Right kidney (tissue), 1 donor: ENCODE measurements at regions not wholly inside any gene's neighbourhood (a gene's known extent, or its start where the extent isn't known, plus 50 kb on each side); places are given as distances from the start of the nearest gene placed in this dataset.

Experiments
- DNase-seq: peaks from one replicate; pipeline ENCODE4 v3.0.0-alpha.2; 2016

DNA sequence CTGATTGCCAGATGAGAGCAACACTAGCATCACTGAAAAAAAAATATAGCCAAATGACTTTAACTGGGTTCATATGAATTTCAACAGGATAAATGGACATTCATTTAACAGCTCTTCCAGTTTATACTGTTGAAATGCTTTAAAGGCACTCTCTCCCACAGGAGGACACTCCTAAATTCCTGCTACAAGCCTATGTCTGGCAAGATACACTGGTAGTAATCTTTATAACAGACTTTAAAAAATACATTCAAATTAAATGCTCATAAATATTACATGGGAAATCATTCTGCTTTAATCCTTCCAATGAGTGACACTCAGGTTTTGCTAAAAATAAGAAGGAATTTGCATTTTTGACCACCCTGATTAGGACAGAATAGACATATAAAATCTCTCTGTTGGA lies 526.7 kb upstream of the ADAMTS5 start:
- DNase-seq: no peak

DNA sequence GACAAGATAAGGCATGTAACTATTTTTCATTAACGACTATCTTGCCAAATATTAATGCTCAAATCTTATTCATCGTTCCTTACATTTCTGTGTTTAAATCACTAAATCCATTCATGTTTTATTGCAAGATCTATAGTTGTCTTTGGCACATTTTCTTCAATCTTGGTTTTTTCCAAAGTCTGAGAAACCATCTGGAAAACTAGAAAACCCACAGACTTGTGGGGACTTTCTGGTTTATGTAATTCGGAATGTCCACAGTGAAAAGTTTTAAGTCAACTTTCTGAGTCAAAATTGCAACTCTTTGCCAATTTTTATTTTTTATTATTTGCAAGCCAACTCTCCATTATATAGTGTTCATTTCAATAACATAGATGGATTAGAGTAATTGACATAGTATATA lies 520.8 kb upstream of the ADAMTS5 start:
- DNase-seq: no peak

DNA sequence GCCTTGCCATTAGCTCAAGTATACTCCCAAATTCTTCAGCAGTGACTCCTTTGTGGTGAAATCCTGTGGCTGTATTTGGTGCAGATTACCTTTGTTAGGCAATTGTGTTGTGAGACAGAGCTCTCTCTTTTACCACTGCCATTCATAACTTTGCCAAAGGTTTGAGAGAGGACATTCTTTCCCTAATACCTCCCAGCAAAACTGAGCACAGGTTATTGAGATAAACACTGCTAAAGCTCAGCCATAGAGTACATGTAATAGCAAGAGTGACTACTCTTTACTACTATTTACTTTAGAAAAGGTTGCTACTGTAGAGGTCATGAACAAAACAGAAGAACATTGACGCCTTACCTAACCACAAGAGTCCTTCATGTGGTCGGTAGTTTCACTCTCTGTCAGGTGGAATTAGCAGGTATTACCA lies 514.0 kb upstream of the ADAMTS5 start:
- no peak for DNase-seq

DNA sequence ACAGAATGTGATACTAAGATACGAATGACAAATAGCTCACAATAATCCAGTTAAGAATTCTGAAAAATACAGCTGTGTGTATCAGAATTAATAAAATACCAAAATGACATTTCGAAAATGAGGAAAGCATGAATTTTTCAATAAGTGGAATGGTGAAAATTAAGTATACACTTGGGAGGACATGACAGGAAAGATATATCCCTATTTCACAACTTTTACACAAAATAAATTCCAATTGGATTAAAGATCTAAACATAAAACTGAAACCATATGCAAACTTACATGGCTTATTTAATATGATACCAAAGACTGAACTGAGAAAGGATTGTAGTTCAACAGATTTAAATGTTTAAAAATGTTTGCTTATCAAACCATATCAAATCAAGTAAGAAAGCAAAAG lies 510.4 kb upstream of the ADAMTS5 start:
- DNase-seq: no peak

DNA sequence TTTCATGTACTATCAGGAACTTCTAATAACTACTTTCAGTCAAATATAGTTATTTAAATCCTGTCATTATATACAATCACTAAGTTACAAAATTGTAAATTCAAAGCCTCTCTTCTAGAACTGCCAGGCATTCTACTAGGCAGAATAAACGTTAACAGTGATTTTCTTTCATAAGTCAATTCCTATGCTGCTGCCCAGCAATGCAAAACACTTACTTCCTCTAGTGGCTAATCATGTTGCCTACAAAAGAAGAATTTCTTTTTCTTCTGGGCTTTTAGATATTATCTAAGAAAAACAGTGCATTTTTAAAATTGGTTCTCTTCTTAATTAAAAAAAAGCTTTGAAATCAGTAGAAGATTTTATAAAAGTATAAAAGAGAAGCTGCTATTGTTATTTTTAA lies 509.8 kb upstream of the ADAMTS5 start:
- no peak for DNase-seq

DNA sequence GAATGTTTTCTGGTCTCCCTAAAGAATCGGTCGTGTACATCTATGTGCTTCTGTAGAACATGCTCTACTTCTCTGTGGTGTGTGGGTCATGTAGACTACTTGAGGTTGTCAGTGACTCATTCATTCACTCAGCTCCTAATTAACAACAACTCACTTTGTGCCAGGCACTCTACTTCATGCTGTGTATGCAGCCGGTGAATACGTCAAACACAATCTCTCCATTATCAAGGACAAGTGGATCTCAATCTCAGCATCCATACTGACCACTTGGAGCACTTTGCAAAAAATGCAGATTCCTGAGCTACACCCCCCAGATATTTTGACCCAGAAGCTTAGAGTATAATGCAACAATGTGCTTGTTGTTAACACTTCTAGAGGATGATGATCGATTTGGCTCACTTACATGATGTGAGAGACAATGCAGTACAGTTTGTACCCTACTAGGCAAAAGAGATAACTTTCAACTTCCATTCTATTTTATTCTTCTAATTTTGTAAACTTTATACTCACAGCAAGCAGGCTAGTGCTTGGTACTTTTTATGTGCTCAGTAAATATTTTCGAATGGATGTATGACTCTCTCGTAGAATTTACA lies 508.6 kb upstream of the ADAMTS5 start:
- no peak for DNase-seq

DNA sequence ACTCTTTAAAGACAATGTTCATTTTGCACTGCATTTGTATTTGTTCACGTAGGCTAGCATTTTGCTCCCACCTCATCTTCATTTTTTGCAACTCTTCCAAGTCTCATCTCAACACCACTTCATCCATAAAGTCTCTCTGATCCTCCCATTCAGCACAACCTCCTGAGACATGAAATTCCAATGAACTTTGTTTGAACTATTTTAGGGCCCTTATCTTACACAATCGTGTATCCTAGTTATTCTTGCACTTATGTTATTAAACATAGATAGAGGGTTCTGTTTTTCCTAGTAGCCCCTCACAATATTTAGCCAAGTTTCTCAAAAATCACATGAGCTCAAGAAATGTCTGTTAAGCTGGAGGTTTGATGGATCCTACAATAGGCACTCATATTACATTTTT lies 500.5 kb upstream of the ADAMTS5 start:
- no peak for DNase-seq

DNA sequence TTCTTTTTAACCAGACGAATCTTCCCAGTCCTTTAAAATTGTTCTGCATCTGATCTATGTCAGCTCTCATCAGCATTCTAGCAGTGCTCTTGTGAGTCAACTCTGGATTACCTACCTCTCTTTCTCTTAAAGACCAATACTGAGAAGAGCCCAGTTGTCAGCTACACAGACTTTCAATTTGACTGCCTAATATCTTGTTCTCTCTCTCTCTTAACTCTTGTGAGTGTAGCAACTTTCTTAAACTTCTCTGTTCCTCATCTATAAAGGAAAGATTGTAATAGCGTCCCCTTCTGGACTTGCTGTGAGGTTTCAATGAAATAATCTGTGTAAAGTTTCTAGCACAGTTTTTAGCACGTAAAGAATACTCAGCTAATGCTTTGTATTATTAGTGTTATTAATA lies 499.3 kb upstream of the ADAMTS5 start:
- DNase-seq: no peak

DNA sequence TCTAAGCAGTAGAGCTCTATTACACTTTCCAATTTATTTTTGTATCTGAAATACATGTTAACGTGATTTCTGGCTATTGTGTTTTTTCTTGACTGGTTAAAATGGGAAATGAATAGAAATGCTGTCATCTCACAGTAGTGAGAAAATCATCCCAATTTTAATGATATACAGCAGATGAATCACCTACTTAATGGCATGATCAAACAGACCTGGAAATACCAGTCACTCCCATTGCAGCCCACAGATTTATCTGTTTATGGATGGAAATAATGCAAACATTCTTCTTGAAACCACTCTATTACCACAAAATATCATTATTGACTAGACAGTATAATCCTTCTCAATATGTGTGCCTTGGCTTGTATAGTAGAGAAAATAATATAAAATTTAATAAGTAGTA lies 497.8 kb upstream of the ADAMTS5 start:
- DNase-seq: no peak

DNA sequence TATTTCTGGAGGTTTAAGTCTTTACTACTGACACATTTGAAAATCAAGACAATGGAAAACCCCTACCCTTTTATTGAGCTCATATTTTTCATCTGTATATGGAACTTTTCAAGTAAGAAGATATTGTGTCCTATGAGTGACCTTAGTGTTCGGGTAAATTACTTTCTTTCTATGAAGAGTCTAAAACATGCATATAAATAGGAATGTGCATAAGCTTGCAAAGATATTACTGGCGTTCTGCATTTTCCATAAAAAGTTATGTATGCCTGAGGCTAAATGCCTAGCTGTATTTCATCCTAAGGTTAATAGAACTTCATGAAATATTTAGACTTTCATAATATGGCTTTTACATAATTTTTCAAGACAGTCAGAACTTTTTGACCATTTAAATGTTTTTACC lies 495.8 kb upstream of the ADAMTS5 start:
- DNase-seq: no peak

DNA sequence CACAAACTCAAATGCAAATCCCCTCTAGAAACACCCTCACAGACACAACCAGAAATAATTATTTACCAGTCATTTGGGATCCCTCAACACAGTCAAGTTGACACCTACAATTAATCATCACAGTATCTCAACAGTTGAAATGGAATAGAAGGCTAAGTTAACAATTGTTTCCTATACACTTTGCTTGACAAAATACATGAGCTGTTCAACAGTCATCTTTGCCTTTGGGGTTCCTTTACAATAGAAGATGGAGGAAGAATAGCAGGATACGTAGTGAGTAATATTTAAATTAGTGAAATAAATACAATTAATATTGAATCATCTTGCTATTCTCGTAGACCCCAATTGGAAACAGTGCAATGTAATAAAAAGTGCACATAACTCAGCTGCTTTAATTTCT lies 487.3 kb upstream of the ADAMTS5 start:
- no peak for DNase-seq

DNA sequence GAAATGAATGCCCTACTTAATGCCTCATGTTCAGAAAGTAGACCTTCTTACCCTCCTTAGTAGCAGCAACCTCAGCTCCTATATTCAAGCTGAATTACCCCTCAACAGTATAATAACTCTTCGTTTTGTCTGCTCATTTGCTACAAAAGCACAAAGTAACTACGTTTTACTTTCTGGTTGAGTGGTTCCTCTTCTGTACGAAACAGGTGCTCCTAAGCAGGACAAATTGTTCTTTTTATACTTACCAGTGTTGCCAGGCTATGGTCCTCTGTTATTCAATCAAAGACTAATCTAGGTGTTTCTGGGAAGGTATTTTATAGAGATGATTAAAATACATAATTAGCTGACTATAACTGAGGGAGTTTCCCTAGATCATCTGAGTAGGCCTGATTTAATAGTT lies 484.2 kb upstream of the ADAMTS5 start:
- no peak for DNase-seq

DNA sequence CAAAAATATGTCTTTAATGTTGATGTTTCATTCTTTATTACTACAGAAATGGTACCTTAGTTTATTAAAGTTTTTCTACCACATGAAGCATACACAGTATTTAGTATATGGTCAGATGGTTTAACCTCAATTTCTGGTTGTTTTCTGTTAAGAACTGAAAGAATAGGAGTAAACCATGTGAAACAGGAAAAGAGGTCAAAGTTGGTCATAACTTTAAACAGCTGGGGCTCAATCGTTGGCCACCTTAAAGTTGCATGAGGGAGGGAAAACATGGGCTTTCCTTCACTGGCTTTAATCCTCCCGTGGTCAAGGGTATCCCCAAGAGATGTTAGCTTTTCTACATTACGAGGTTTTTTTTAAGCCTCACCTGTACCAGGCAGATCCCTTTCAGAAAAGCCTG lies 483.3 kb upstream of the ADAMTS5 start:
- no peak for DNase-seq

DNA sequence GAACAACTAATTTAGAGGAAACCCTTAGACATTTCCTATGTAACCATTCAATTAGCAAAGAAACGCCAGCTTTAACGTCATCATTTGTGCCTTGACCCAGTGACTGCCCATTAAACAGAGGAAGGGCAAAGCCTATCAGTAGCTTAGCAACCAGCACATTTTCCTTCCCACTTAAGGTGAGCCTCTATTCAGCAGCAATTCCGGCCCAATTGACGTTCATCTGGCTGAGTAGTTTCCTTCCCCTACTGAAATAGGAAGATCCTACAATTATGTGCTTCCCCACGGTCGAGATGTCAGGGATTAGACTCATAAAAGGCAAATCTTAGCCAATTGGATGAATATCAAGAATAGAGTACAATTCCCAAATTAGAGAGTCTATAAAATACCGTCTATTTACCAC lies 482.1 kb upstream of the ADAMTS5 start:
- no peak for DNase-seq

DNA sequence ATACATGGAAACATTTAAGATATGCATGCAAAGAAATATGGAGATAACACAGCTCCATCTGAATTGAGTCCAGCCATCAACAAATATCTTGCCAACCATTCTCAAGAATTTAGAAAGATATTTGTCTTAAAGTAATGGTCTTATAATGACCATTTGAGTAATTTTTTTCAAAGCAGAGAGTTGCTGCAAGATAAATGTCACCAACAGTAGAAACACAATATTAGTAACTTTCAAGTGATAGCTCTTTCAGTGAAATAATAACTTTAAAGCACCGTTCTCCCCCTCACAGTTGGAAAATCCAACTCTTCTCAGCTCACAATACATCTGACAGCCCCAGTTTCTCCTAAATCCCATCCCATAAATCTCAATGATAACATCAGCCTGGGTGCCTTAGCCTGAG lies 481.0 kb upstream of the ADAMTS5 start:
- no peak for DNase-seq

DNA sequence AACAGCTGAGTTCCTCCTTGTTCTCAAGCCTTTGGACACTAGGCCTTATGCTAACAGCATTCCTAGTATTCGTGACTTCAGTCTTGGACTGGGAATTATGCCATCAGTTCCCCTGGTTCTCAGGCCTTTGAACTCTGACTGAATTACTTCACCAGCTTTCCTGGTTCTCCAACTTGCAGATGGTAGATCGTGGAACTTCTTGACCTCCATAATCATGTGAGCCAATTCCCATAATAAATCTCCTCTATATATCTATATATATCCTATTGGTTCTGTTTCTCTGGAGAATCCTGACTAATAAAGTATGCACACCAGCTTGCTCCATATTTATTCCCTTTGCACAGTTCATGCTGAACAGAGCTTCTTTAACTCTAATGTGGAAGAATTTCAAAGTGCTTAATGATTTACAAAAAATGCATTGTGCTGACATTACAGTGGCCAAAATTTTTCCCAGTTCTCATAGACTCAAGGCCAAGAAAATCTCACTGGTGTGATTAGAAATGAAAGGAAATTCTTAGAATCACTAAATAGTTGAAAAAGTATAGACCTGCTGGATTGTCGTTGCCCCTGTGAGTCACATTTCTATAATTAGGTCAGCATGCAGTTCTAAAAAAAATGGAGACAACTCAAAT lies 462.9 kb upstream of the ADAMTS5 start:
- no peak for DNase-seq

DNA sequence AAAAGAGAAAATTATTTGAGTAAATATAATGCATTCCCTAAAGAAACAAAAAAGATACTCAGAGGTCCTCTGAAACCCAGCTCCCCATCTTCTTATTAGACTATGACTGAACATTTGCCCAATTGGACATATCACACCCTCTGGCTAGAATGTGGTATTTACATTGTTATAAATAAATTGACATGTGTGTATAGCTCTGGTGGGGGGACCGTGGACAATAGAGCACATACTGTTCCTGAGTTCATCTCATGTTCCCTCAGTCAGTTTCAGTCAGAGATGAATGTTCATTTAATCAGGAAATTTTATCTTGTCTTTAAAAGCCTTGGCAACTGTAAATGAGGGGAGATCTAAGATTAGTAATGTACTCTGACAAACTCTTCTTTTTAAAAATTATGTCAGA lies 459.3 kb upstream of the ADAMTS5 start:
- no peak for DNase-seq

DNA sequence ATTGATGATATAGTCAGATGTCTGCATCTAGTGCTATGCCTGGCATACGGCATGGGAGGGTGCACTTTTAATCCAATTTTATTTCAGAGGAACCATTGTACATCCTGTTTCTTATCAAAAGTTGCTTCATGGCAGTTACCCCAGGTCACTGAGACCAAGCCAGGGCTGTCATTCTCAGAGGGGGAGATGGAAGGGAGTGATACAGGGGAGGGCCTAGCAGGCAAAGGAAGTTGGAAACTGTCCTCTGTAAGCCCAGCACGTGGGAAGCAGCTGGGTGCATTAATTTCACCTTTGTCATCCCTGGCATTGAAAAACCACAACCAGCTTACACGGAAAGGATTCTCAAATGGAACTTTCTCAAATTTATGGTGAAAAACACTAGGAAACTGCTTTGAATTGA lies 458.7 kb upstream of the ADAMTS5 start:
- DNase-seq: no peak

DNA sequence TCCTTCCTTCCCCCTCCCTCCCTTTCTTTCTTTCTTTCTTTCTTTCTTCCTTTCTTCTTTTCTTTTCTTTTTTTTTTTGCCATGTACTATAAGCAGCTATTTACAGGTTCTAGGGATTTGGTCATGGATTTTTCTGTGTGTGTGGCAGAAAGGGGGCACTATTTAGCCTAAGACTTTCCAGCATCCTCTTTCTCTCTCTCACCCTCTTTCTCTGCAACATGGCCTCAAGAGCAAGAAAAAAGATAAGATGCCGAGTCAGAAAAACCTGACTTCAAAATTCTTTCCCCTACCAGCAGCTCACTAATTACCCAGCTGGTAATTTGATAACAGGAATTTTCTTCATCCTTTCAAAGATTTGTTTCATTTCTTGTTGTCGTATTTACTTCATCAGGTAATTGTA lies 458.3 kb upstream of the ADAMTS5 start:
- DNase-seq: no peak

DNA sequence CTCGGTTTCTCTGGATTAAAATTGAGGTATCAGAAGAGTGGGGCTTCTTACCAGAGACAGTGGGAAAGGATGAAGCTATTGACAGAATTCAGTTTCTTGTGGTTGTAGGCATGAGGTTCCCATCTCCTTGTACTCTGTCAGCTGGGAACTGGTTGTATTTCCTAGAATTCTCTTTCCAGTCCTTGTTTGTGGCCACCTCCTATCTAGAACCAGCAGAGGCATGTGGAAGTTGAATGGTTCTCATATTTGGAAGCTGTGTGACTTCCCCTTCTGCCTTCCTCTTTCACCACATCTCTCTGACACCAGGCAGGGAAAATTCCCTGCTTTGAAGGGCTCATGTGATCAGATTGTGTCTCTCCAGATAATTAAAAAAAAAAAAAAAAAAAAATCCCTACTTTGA lies 457.7 kb upstream of the ADAMTS5 start:
- DNase-seq: no peak

DNA sequence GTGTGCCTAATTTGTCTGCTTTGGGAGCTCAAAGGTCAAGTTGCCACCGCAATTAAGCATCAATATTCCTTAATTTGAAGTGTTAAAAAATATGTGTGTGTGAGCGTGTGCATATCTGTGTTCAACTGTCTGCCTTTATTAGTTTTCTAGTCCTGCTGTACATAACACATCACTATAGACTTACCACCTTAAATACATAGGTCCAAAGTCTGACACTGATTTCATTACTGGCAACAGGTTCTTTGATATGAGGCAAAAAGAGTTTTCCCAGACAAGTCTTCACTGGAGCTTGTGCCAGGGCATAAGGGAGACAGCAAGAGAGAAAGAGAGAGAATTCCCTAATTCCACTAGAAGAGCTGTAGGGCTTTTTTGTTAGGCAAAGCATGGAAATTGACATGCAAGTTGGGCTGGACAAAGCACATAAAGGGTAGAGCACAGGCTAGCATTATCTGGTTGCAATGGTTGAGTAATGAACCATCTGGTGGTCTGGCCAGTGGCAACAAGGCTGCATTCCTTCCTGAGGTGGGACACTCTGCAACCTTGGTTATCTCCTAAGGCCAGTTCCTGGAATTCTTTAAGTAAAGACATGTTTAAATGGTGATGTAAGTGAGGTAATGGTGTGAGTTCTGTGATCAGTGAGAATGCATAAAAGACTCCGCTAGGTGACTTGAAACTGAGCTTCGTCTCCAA lies 457.2 kb upstream of the ADAMTS5 start:
- no peak for DNase-seq

DNA sequence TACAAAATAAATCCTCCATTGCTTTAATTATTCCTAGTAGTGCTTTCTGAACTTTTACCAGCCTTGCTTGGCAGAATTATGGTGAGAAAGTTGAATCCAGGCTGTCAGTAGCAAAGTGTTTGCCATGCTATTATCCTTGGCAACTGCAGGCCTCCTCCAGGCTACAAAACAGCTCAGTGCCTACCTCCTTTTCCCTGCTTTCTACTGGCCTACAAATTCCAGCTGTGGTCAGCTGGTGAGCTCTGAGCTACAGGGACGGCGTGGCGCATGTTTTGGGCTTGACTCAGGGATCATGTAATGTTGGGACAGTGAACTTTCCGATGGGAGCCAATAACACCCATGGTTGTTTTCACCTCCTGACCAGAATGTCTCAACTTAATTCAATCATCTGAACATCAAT lies 456.1 kb upstream of the ADAMTS5 start:
- no peak for DNase-seq

DNA sequence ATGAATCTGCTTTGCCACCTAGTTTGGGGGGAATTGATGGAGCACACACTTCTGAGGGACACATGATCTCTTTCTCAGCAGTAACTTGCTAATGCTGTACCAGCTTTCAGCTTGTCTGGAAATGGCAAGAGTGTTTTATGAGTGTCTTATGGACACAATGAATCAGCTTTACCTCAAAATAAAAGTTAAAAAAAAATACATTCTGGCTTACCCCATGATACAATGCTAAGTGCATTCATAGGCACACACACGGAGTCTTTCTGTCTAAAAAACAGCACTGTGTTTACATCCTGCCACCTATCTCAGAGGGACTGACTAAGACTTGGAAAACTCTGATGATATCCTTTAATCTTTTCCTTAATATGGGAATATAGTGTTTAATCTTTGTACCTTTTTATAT lies 455.5 kb upstream of the ADAMTS5 start:
- DNase-seq: no peak

DNA sequence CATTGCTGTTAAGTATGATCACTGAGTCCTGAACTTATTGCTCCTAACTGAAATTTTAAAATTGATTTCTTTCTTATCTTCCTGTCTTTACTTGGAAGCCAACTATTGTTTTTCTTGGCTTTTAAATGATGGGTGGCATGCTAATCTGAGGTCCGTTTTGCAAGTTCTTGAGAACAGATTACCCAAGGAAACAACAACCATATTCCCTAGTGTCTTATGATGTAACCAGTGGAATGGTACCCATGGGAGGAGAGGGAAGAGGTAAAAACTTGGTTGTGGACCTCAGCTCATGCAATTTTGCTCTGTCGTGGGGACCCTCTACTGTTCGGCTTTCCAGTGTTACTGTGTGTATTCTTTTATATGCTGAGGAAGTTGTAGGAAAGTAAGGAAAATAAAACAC lies 454.8 kb upstream of the ADAMTS5 start:
- no peak for DNase-seq
